Natural killer cell (primary cell): ENCODE measurements at regions not wholly inside any gene's neighbourhood (a gene's known extent, or its start where the extent isn't known, plus 50 kb on each side); places are given as distances from the start of the nearest gene placed in this dataset.
"Not testable (repeated sequence)": the region's sequence is repeated elsewhere in the genome, so short reads cannot be mapped to it uniquely, and the experiment has no call there.

ENCODE experiments used
- ATAC-seq, 3 donors: fragments of 150-1000 bp in 2 of 3; fragments of 200-7000 bp in 1 of 3; cut with Tn5 transposase; 1 replicate in 1 of 3; 2 replicates in 2 of 3; pipeline ENCODE4 v1.10.0; 2021; ENCODE audit warnings: mild to moderate bottlenecking in 2 of 3, moderate library complexity in 2 of 3
- DNase-seq, 2 donors: peaks; one replicate each; pipeline versions ENCODE4 v3.0.0 to v3.0.0-alpha.2; 2013 to 2021; ENCODE audit warnings: mixed read lengths in 1 of 2
- H3K27ac ChIP-seq: one replicate; pipeline ENCODE4 v1.5.1; 2013; ENCODE audit warnings: mild to moderate bottlenecking, low read length
- H3K27me3 ChIP-seq: one replicate; pipeline ENCODE4 v1.6.1; 2013; ENCODE audit warnings: low read length; ENCODE audit not compliant: control insufficient read depth, insufficient read depth
- H3K36me3 ChIP-seq: one replicate; pipeline ENCODE4 v1.6.1; 2013; ENCODE audit warnings: low read length; ENCODE audit not compliant: control insufficient read depth, insufficient read depth
- H3K4me1 ChIP-seq: one replicate; pipeline ENCODE4 v1.6.1; 2013; ENCODE audit warnings: low read length; ENCODE audit not compliant: control insufficient read depth, insufficient read depth
- H3K4me3 ChIP-seq: one replicate; pipeline ENCODE4 v1.5.1; 2013; ENCODE audit warnings: low read length
- H3K9me3 ChIP-seq: one replicate; pipeline ENCODE4 v1.6.1; 2013; ENCODE audit warnings: low read length; ENCODE audit not compliant: control insufficient read depth, insufficient read depth
- H3K27ac Mint-ChIP-seq, 2 donors: one replicate each; pipeline ENCODE4 v1.8.0; 2022; ENCODE audit warnings: mild to moderate bottlenecking in 2 of 2, mixed read lengths in 2 of 2, moderate library complexity in 1 of 2
- H3K27me3 Mint-ChIP-seq, 2 donors: one replicate each; pipeline ENCODE4 v1.8.0; 2022; ENCODE audit warnings: low read depth in 2 of 2, mixed read lengths in 2 of 2
- H3K36me3 Mint-ChIP-seq: one replicate; pipeline ENCODE4 v1.8.0; 2022; ENCODE audit warnings: mixed read lengths
- H3K4me1 Mint-ChIP-seq, 2 donors: one replicate each; pipeline ENCODE4 v1.8.0; 2022; ENCODE audit warnings: mixed read lengths in 2 of 2
- H3K4me3 Mint-ChIP-seq: one replicate; pipeline ENCODE4 v1.8.0; 2022; ENCODE audit warnings: mild to moderate bottlenecking, moderate library complexity, mixed read lengths
- H3K9me3 Mint-ChIP-seq, 2 donors: one replicate each; pipeline ENCODE4 v1.8.0; 2022; ENCODE audit warnings: mixed read lengths in 2 of 2
- CTCF ChIP-seq: fragments of 200-600 bp; IDR thresholded peaks from one replicate; pipeline ENCODE4 v1.8.0; 2022; ENCODE audit warnings: antibody characterized with exemption
- WGBS: methylation state at CpG from one replicate; pipeline ENCODE4 v1.1.7; 2013; ENCODE audit warnings: missing lambda C conversion rate; ENCODE audit not compliant: insufficient coverage; 5-methylcytosine and 5-hydroxymethylcytosine counted together
- intact Hi-C: fragments of 100-400 bp; cut with micrococcal nuclease; formaldehyde crosslinking; loops from one replicate; pipeline ENCODE4 v1.14.2; 2022

- Histone ChIP-seq H3K27ac (no peak overlapping the region), H3K4me3 (no peak overlapping the region), H3K36me3 (no peaks in the 10 kb centered on the region), H3K9me3 (no peaks in the 10 kb centered on the region), H3K27me3 (no peaks in the 10 kb centered on the region), H3K4me1 (no peaks in the 10 kb centered on the region)
- no peaks in the 10 kb centered on the region for H3K4me1 Mint-ChIP-seq
- TF ChIP-seq CTCF, result no peak
- H3K27ac Mint-ChIP-seq, result no peak overlapping the region
- intact Hi-C loops, result no loop called here
- no peaks in the 10 kb centered on the region for H3K9me3 Mint-ChIP-seq
- H3K27me3 Mint-ChIP-seq, result peaks cover 0 to 3% of the 10 kb centered on the region in 2 donors
- no peak for DNase-seq
- no peaks in the 10 kb centered on the region for H3K36me3 Mint-ChIP-seq
- no peak for ATAC-seq
- no peak overlapping the region for H3K4me3 Mint-ChIP-seq
Observed at GRCh38 chrX:129092757-129093156, 430.5 kb downstream of the SMARCA1 start.

- 47% methylated on average over 2 of the region's 2 CpGs for WGBS
- Mint-ChIP-seq H3K4me3 (no peak overlapping the region), H3K4me1 (no peaks in the 10 kb centered on the region), H3K36me3 (no peaks in the 10 kb centered on the region), H3K27ac (no peak overlapping the region), H3K27me3 (no peaks in the 10 kb centered on the region), H3K9me3 (no peaks in the 10 kb centered on the region)
- no peak for TF ChIP-seq CTCF
- Histone ChIP-seq H3K36me3 (no peaks in the 10 kb centered on the region), H3K27me3 (no peaks in the 10 kb centered on the region), H3K9me3 (no peaks in the 10 kb centered on the region), H3K4me1 (no peaks in the 10 kb centered on the region), H3K27ac (no peak overlapping the region), H3K4me3 (no peak overlapping the region)
- ATAC-seq (no peak), DNase-seq (no peak)
- intact Hi-C loops, result no loop called here
Observed at GRCh38 chrX:129092242-129092641, 431.0 kb downstream of the SMARCA1 start.

- H3K4me3 ChIP-seq, result no peak overlapping the region
- H3K4me1 ChIP-seq, result no peaks in the 10 kb centered on the region
- ATAC-seq, result no peak
- Mint-ChIP-seq H3K27ac (no peak overlapping the region), H3K27me3 (no peaks in the 10 kb centered on the region), H3K4me3 (no peak overlapping the region), H3K4me1 (no peaks in the 10 kb centered on the region), H3K36me3 (no peaks in the 10 kb centered on the region), H3K9me3 (no peaks in the 10 kb centered on the region)
- DNase-seq, result no peak
- no peak overlapping the region for H3K27ac ChIP-seq
- no peaks in the 10 kb centered on the region for H3K27me3 ChIP-seq
- no peak for TF ChIP-seq CTCF
- H3K36me3 ChIP-seq, result no peaks in the 10 kb centered on the region
- WGBS, result 66% methylated on average over 2 of the region's 2 CpGs
- intact Hi-C loops, result no loop called here
- H3K9me3 ChIP-seq, result no peaks in the 10 kb centered on the region
Observed at GRCh38 chrX:129091097-129091496, 432.2 kb downstream of the SMARCA1 start.

GRCh38 chrX:129086802-129087201, 436.5 kb downstream of the SMARCA1 start:
- no peak overlapping the region for H3K4me3 Mint-ChIP-seq
- no peak for ATAC-seq
- peaks cover 0 to 2% of the 10 kb centered on the region in 2 donors for H3K9me3 Mint-ChIP-seq
- H3K4me3 ChIP-seq, result no peak overlapping the region
- no peaks in the 10 kb centered on the region for H3K4me1 Mint-ChIP-seq
- H3K27ac ChIP-seq, result no peak overlapping the region
- WGBS, result 85% methylated on average over 7 of the region's 7 CpGs
- H3K9me3 ChIP-seq, result no peaks in the 10 kb centered on the region
- no peaks in the 10 kb centered on the region for H3K27me3 Mint-ChIP-seq
- H3K27ac Mint-ChIP-seq, result no peak overlapping the region
- intact Hi-C loops, result no loop called here
- H3K36me3 Mint-ChIP-seq, result no peaks in the 10 kb centered on the region
- H3K27me3 ChIP-seq, result no peaks in the 10 kb centered on the region
- no peaks in the 10 kb centered on the region for H3K36me3 ChIP-seq
- no peak for DNase-seq
- no peak for TF ChIP-seq CTCF
- H3K4me1 ChIP-seq, result no peaks in the 10 kb centered on the region

- H3K4me3 Mint-ChIP-seq, H3K4me3 ChIP-seq: not testable (repeated sequence)
Observed at GRCh38 chrX:129084291-129084690, 439.0 kb downstream of the SMARCA1 start.

More at GRCh38 chrX:129084291-129084690, 439.0 kb downstream of the SMARCA1 start:
- H3K36me3 ChIP-seq, H3K36me3 Mint-ChIP-seq, H3K27me3 ChIP-seq, DNase-seq, ATAC-seq, H3K27ac ChIP-seq, H3K4me1 ChIP-seq, H3K27me3 Mint-ChIP-seq, intact Hi-C loops, H3K4me1 Mint-ChIP-seq, H3K9me3 ChIP-seq, H3K27ac Mint-ChIP-seq, H3K9me3 Mint-ChIP-seq: not testable (repeated sequence)
- WGBS, result 87% methylated on average over 3 of the region's 3 CpGs
